ENCODE measurements at regions not wholly inside any gene's neighbourhood (a gene's known extent, or its start where the extent isn't known, plus 50 kb on each side); places are given as distances from the start of the nearest gene placed in this dataset.

- TF ChIP-seq POLR2AphosphoS5 (IDR thresholded peaks at IDR 0.05; ENCODE audit: low read depth, low read length) (no peak), TAF1 (IDR thresholded peaks at IDR 0.05; ENCODE audit: borderline replicate concordance, insufficient read depth, low read length) (no peak), REST (IDR thresholded peaks at IDR 0.05; ENCODE audit: insufficient read depth in 1 of 2, low read depth in 2 of 2, low read length in 2 of 2) (no peak), SIN3A (IDR thresholded peaks at IDR 0.05; ENCODE audit: borderline replicate concordance, insufficient read depth, low read length) (no peak), FOXP2 (optimal IDR thresholded peaks at IDR 0.05; ENCODE audit: borderline replicate concordance, extremely low read depth, extremely low read length, insufficient read depth) (no peak)
These were observed 136.0 kb upstream of the ADRA1B start for GRCh38 chr5:159780246-159780645.
